Esophagus squamous epithelium (tissue), 5 donors: ENCODE measurements at regions not wholly inside any gene's neighbourhood (a gene's known extent, or its start where the extent isn't known, plus 50 kb on each side); places are given as distances from the start of the nearest gene placed in this dataset.

Source experiments
- DNase-seq: peaks from one replicate; lab custom pipeline; 2025; lab: John Stamatoyannopoulos, UW
- H3K27ac ChIP-seq, 4 donors: fragments of 200-600 bp; sonication (generic); one replicate each; pipeline ENCODE4 v1.5.1; 2016 to 2019; ENCODE audit warnings: mild to moderate bottlenecking in 1 of 4
- H3K27me3 ChIP-seq, 4 donors: fragments of 200-600 bp; sonication (generic); 1 replicate in 3 of 4; 2 replicates in 1 of 4; pipeline versions ENCODE4 v1.5.1 to v1.6.0; 2017 to 2021; ENCODE audit warnings: antibody characterized with exemption in 1 of 4
- H3K36me3 ChIP-seq, 3 donors: fragments of 200-600 bp; sonication (generic); one replicate each; pipeline ENCODE4 v1.5.1; 2016 to 2019
- H3K4me1 ChIP-seq, 3 donors: fragments of 200-600 bp; sonication (generic); one replicate each; pipeline ENCODE4 v1.5.1; 2017 to 2019
- H3K4me3 ChIP-seq, 4 donors: fragments of 200-600 bp; sonication (generic); 1 replicate in 3 of 4; 2 replicates in 1 of 4; pipeline ENCODE4 v1.5.1; 2016 to 2019; ENCODE audit warnings: mild to moderate bottlenecking in 2 of 4, moderate library complexity in 1 of 4
- H3K9me3 ChIP-seq, 3 donors: fragments of 200-600 bp; sonication (generic); one replicate each; pipeline ENCODE4 v1.5.1; 2016 to 2019
- POLR2A ChIP-seq, 4 donors: fragments of 450-650 bp; IDR thresholded peaks; one replicate each; pipeline ENCODE4 v1.6.1; 2017; ENCODE audit warnings: antibody characterized with exemption in 4 of 4, mild to moderate bottlenecking in 4 of 4, moderate library complexity in 3 of 4
- WGBS, 2 donors: methylation state at CpG; one replicate each; pipeline ENCODE4 v1.1.5; 2018; 5-methylcytosine and 5-hydroxymethylcytosine counted together
- intact Hi-C: fragments of 100-400 bp; cut with DNase I; formaldehyde crosslinking; loops from one replicate; pipeline ENCODE4 v1.15.0; 2022
- TF ChIP-seq, protein P1 (sequence below), 6 experiments: fragments of 450-650 bp in 4 of 6; fragments of 200-600 bp in 2 of 6; sonication (generic) in 2 of 6; IDR thresholded peaks; one replicate each; pipeline ENCODE4 v1.5.1; 2016 to 2019; ENCODE audit warnings: antibody characterized with exemption in 6 of 6, mild to moderate bottlenecking in 4 of 6, moderate library complexity in 4 of 6
- donor health status: DM: yes; HTN: yes; CAD: no.

- no peak overlapping the region for H3K27ac ChIP-seq
- H3K27me3 ChIP-seq = no peaks in the 10 kb centered on the region
- no peak for TF ChIP-seq POLR2A (IDR thresholded peaks at IDR 0.05)
- TF ChIP-seq, protein P1, sequence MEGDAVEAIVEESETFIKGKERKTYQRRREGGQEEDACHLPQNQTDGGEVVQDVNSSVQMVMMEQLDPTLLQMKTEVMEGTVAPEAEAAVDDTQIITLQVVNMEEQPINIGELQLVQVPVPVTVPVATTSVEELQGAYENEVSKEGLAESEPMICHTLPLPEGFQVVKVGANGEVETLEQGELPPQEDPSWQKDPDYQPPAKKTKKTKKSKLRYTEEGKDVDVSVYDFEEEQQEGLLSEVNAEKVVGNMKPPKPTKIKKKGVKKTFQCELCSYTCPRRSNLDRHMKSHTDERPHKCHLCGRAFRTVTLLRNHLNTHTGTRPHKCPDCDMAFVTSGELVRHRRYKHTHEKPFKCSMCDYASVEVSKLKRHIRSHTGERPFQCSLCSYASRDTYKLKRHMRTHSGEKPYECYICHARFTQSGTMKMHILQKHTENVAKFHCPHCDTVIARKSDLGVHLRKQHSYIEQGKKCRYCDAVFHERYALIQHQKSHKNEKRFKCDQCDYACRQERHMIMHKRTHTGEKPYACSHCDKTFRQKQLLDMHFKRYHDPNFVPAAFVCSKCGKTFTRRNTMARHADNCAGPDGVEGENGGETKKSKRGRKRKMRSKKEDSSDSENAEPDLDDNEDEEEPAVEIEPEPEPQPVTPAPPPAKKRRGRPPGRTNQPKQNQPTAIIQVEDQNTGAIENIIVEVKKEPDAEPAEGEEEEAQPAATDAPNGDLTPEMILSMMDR (IDR thresholded peaks at IDR 0.05) = no peak
- H3K4me1 ChIP-seq = no peaks in the 10 kb centered on the region
- 91 to 95% methylated on average over 13 to 14 of the region's 15 CpGs for WGBS, 2 donors
- H3K36me3 ChIP-seq = no peaks in the 10 kb centered on the region
- no peak overlapping the region for H3K4me3 ChIP-seq
- DNase-seq = no peak
- peaks cover 0 to 30% (median 11%) of the 10 kb centered on the region in 3 donors for H3K9me3 ChIP-seq
- intact Hi-C loops = no loop called here
Measured at GRCh38 chr15:62218841-62219240, 53.8 kb upstream of the C2CD4B start.

DNA sequence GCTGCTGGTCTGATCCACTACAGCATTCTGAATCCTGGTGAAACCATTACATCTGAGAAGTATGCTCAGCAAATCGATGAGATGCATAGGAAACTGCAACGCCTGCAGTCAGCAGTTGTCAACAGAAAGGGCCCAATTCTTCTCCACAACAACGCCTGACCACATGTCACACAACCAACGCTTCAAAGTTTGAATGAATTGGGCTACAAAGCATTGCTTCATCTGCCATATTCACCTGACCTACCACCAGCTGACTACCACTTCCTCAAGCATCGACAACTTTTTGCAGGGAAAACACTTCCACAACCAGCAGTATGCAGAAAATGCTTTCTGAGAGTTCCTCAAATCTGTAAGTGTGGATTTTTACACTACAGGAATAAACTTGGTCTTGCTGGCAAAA is 54.7 kb upstream of the C2CD4B start:
- Histone ChIP-seq H3K4me3 (no peak overlapping the region), H3K27ac (no peak overlapping the region), H3K9me3 (peaks cover 0 to 30% (median 11%) of the 10 kb centered on the region in 3 donors), H3K27me3 (no peaks in the 10 kb centered on the region), H3K36me3 (no peaks in the 10 kb centered on the region), H3K4me1 (no peaks in the 10 kb centered on the region)
- 82 to 83% methylated on average over 5 of the region's 5 CpGs for WGBS, 2 donors
- intact Hi-C loops = no loop called here
- no peak for DNase-seq
- TF ChIP-seq POLR2A (IDR thresholded peaks at IDR 0.05) = no peak
- TF ChIP-seq, protein P1 (IDR thresholded peaks at IDR 0.05) = no peak

DNA sequence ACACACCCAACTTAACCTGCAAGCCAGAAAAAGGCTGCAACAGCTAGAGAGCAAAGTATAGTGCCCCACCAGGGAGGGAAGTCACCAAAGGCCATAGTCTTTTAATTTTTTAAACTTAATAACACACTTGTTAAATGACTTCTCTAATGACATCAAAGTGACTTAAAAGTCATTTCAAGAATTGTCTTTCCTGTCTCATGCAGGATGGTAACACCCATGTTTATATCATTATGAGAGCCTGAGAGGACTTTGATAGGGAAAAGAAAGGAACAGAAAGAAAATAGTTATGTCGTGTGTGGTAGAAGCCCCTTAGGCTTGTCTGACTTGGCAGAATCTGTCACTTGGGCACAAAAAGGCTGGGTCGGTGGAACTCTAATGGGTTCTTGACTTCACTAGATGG is 57.9 kb upstream of the C2CD4B start:
- intact Hi-C loops = no loop called here
- TF ChIP-seq, protein P1 (IDR thresholded peaks at IDR 0.05) = no peak
- no peak for TF ChIP-seq POLR2A (IDR thresholded peaks at IDR 0.05)

DNA sequence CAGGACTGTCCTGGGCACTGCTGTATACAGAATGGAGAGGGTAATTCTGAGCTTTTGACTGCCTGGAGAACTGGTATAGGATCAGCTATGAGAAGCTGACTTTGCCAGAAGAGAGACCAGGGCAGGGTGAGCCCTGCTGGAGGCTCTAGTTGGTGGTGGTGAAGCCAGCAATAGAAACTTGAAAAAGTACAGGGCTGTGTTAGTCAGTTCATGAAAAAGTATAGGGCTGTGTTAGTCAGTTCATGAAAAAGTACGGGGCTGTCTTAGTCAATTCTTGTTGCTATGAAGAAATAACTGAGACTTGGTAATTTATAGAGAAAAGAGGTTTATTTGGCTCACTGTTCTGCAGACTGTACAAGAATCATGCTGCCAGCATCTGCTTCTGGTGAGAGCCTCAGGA is 63.5 kb upstream of the C2CD4B start:
- Histone ChIP-seq H3K4me1 (no peaks in the 10 kb centered on the region), H3K9me3 (no peaks in the 10 kb centered on the region), H3K27ac (no peak overlapping the region), H3K4me3 (no peak overlapping the region), H3K36me3 (no peaks in the 10 kb centered on the region), H3K27me3 (peaks cover 0 to 8% (median 0%) of the 10 kb centered on the region in 4 donors)
- TF ChIP-seq POLR2A (IDR thresholded peaks at IDR 0.05) = no peak
- TF ChIP-seq, protein P1 (IDR thresholded peaks at IDR 0.05) = no peak
- intact Hi-C loops = no loop called here
- no peak for DNase-seq
- WGBS, 2 donors = 74 to 93% methylated on average over 1 of the region's 1 CpG

More for the DNA sequence above, 57.9 kb upstream of the C2CD4B start:
- H3K4me3 ChIP-seq = no peak overlapping the region
- no peaks in the 10 kb centered on the region for H3K4me1 ChIP-seq
- no peaks in the 10 kb centered on the region for H3K36me3 ChIP-seq
- peaks cover 0 to 8% (median 0%) of the 10 kb centered on the region in 4 donors for H3K27me3 ChIP-seq
- 60 to 72% methylated on average over 2 of the region's 2 CpGs for WGBS, 2 donors
- H3K9me3 ChIP-seq = peaks cover 0 to 3% (median 0%) of the 10 kb centered on the region in 3 donors
- DNase-seq = no peak
- H3K27ac ChIP-seq = no peak overlapping the region

GRCh38 chr15:62231856-62232255 is 66.8 kb upstream of the C2CD4B start:
- no peaks in the 10 kb centered on the region for H3K9me3 ChIP-seq
- intact Hi-C loops = no loop called here
- H3K4me3 ChIP-seq = no peak overlapping the region
- H3K27me3 ChIP-seq = peaks cover 0 to 1% (median 0%) of the 10 kb centered on the region in 4 donors
- H3K36me3 ChIP-seq = no peaks in the 10 kb centered on the region
- H3K27ac ChIP-seq = no peak overlapping the region
- no peak for DNase-seq
- TF ChIP-seq, protein P1 (IDR thresholded peaks at IDR 0.05) = no peak
- no peak for TF ChIP-seq POLR2A (IDR thresholded peaks at IDR 0.05)
- no peaks in the 10 kb centered on the region for H3K4me1 ChIP-seq
- 66 to 79% methylated on average over 2 to 3 of the region's 3 CpGs for WGBS, 2 donors
